ENCODE measurements at regions not wholly inside any gene's neighbourhood (a gene's known extent, or its start where the extent isn't known, plus 50 kb on each side); places are given as distances from the start of the nearest gene placed in this dataset.

GRCh38 chr3:24060055-24060454, 115.0 kb downstream of the NR1D2 start:
- H3K27me3 Mint-ChIP-seq (ENCODE audit: low read depth), result peaks cover 5% of the 10 kb centered on the region
- no peak for DNase-seq
- H3K4me1 Mint-ChIP-seq (ENCODE audit: low read depth), result no peaks in the 10 kb centered on the region
- H3K4me3 Mint-ChIP-seq, result no peak overlapping the region
- H3K36me3 Mint-ChIP-seq (ENCODE audit: low read depth), result no peaks in the 10 kb centered on the region
- intact Hi-C loops (cut with micrococcal nuclease), result no loop called here
- H3K9me3 Mint-ChIP-seq, result no peaks in the 10 kb centered on the region
- CTCF ChIA-PET, result no interaction called here
- H3K27ac Mint-ChIP-seq, result no peak overlapping the region

- DNase-seq, result no peak
- CTCF ChIA-PET, result no interaction called here
- H3K27me3 Mint-ChIP-seq (ENCODE audit: low read depth), result peaks cover under 1% of the 10 kb centered on the region
- H3K4me3 Mint-ChIP-seq, result no peak overlapping the region
- H3K27ac Mint-ChIP-seq, result no peak overlapping the region
- intact Hi-C loops (cut with micrococcal nuclease), result no loop called here
- no peaks in the 10 kb centered on the region for H3K9me3 Mint-ChIP-seq
- no peaks in the 10 kb centered on the region for H3K4me1 Mint-ChIP-seq (ENCODE audit: low read depth)
- H3K36me3 Mint-ChIP-seq (ENCODE audit: low read depth), result no peaks in the 10 kb centered on the region
These were observed 117.8 kb downstream of the NR1D2 start for GRCh38 chr3:24062916-24063315.
